ENCODE measurements at regions not wholly inside any gene's neighbourhood (a gene's known extent, or its start where the extent isn't known, plus 50 kb on each side); places are given as distances from the start of the nearest gene placed in this dataset.

GRCh38 chr1:36645867-36646266, 163.2 kb upstream of the CSF3R start:
- Mint-ChIP-seq H3K4me3 (no peak overlapping the region), H3K27me3 (peaks cover 60% of the 10 kb centered on the region), H3K36me3 (ENCODE audit: insufficient read depth) (no peaks in the 10 kb centered on the region), H3K27ac (ENCODE audit: low read depth) (no peak overlapping the region), H3K4me1 (peaks cover 7% of the 10 kb centered on the region), H3K9me3 (no peaks in the 10 kb centered on the region)
- no peak for ATAC-seq (replicated peaks; ENCODE audit: extremely low read depth, poor library complexity, severe bottlenecking)
- DNase-seq (ENCODE audit: low spot score in 2 of 2) = no peak

GRCh38 chr1:36644556-36644955, 161.8 kb upstream of the CSF3R start:
- H3K36me3 Mint-ChIP-seq (ENCODE audit: insufficient read depth) = peaks cover 2% of the 10 kb centered on the region
- no peak for ATAC-seq (replicated peaks; ENCODE audit: extremely low read depth, poor library complexity, severe bottlenecking)

GRCh38 chr1:36643371-36644270, 160.9 kb upstream of the CSF3R start:
- DNase-seq (ENCODE audit: low spot score in 2 of 2) (no peak), ATAC-seq (replicated peaks; ENCODE audit: extremely low read depth, poor library complexity, severe bottlenecking) (no peak)
- peaks cover 67% of the 10 kb centered on the region for H3K27me3 Mint-ChIP-seq
- H3K4me3 Mint-ChIP-seq = no peak overlapping the region
- H3K36me3 Mint-ChIP-seq (ENCODE audit: insufficient read depth) = peaks cover 2% of the 10 kb centered on the region
- H3K9me3 Mint-ChIP-seq = no peaks in the 10 kb centered on the region
- H3K4me1 Mint-ChIP-seq = no peaks in the 10 kb centered on the region
- H3K27ac Mint-ChIP-seq (ENCODE audit: low read depth) = no peak overlapping the region

More at GRCh38 chr1:36644556-36644955, 161.8 kb upstream of the CSF3R start:
- Mint-ChIP-seq H3K4me1 (no peaks in the 10 kb centered on the region), H3K27me3 (peaks cover 60% of the 10 kb centered on the region), H3K9me3 (no peaks in the 10 kb centered on the region), H3K4me3 (no peak overlapping the region), H3K27ac (ENCODE audit: low read depth) (no peak overlapping the region)
- DNase-seq (ENCODE audit: low spot score in 2 of 2) = no peak

GRCh38 chr1:36642802-36643201, 160.1 kb upstream of the CSF3R start:
- Mint-ChIP-seq H3K36me3 (ENCODE audit: insufficient read depth) (peaks cover 2% of the 10 kb centered on the region), H3K27ac (ENCODE audit: low read depth) (no peak overlapping the region), H3K9me3 (no peaks in the 10 kb centered on the region), H3K4me3 (no peak overlapping the region), H3K4me1 (no peaks in the 10 kb centered on the region), H3K27me3 (peaks cover 67% of the 10 kb centered on the region)
- DNase-seq (ENCODE audit: low spot score in 2 of 2) (no peak), ATAC-seq (replicated peaks; ENCODE audit: extremely low read depth, poor library complexity, severe bottlenecking) (no peak)

- Mint-ChIP-seq H3K9me3 (no peaks in the 10 kb centered on the region), H3K27ac (ENCODE audit: low read depth) (no peak overlapping the region), H3K4me1 (no peaks in the 10 kb centered on the region), H3K4me3 (no peak overlapping the region), H3K27me3 (peaks cover 62% of the 10 kb centered on the region), H3K36me3 (ENCODE audit: insufficient read depth) (peaks cover 2% of the 10 kb centered on the region)
- DNase-seq (ENCODE audit: low spot score in 2 of 2) (no peak), ATAC-seq (replicated peaks; ENCODE audit: extremely low read depth, poor library complexity, severe bottlenecking) (no peak)
Observed at GRCh38 chr1:36641776-36642175, 159.1 kb upstream of the CSF3R start.

GRCh38 chr1:36639461-36639860, 156.7 kb upstream of the CSF3R start:
- no peak for DNase-seq (ENCODE audit: low spot score in 2 of 2)
- Mint-ChIP-seq H3K36me3 (ENCODE audit: insufficient read depth) (peaks cover 2% of the 10 kb centered on the region), H3K4me1 (no peaks in the 10 kb centered on the region), H3K4me3 (no peak overlapping the region), H3K27ac (ENCODE audit: low read depth) (no peak overlapping the region), H3K27me3 (peaks cover 48% of the 10 kb centered on the region), H3K9me3 (no peaks in the 10 kb centered on the region)
- no peak for ATAC-seq (replicated peaks; ENCODE audit: extremely low read depth, poor library complexity, severe bottlenecking)

- H3K4me1 Mint-ChIP-seq = no peaks in the 10 kb centered on the region
- H3K27me3 Mint-ChIP-seq = peaks cover 42% of the 10 kb centered on the region
- H3K4me3 Mint-ChIP-seq = no peak overlapping the region
- ATAC-seq (replicated peaks; ENCODE audit: extremely low read depth, poor library complexity, severe bottlenecking) = no peak
- no peaks in the 10 kb centered on the region for H3K9me3 Mint-ChIP-seq
- DNase-seq (ENCODE audit: low spot score in 2 of 2) = no peak
- peaks cover 2% of the 10 kb centered on the region for H3K36me3 Mint-ChIP-seq (ENCODE audit: insufficient read depth)
- H3K27ac Mint-ChIP-seq (ENCODE audit: low read depth) = no peak overlapping the region
Observed at GRCh38 chr1:36638268-36638667, 155.6 kb upstream of the CSF3R start.

GRCh38 chr1:36636206-36636605, 153.5 kb upstream of the CSF3R start:
- Mint-ChIP-seq H3K4me3 (no peak overlapping the region), H3K4me1 (no peaks in the 10 kb centered on the region)

GRCh38 chr1:36635284-36635683, 152.6 kb upstream of the CSF3R start:
- no peak overlapping the region for H3K27ac Mint-ChIP-seq (ENCODE audit: low read depth)
- ATAC-seq (replicated peaks; ENCODE audit: extremely low read depth, poor library complexity, severe bottlenecking) (no peak), DNase-seq (ENCODE audit: low spot score in 2 of 2) (no peak)
- no peak overlapping the region for H3K4me3 Mint-ChIP-seq
- no peaks in the 10 kb centered on the region for H3K9me3 Mint-ChIP-seq
- H3K4me1 Mint-ChIP-seq = no peaks in the 10 kb centered on the region
- no peaks in the 10 kb centered on the region for H3K36me3 Mint-ChIP-seq (ENCODE audit: insufficient read depth)
- H3K27me3 Mint-ChIP-seq = peaks cover 36% of the 10 kb centered on the region

More at GRCh38 chr1:36636206-36636605, 153.5 kb upstream of the CSF3R start:
- no peaks in the 10 kb centered on the region for H3K9me3 Mint-ChIP-seq
- ATAC-seq (replicated peaks; ENCODE audit: extremely low read depth, poor library complexity, severe bottlenecking) = no peak
- peaks cover 2% of the 10 kb centered on the region for H3K36me3 Mint-ChIP-seq (ENCODE audit: insufficient read depth)
- no peak for DNase-seq (ENCODE audit: low spot score in 2 of 2)
- peaks cover 42% of the 10 kb centered on the region for H3K27me3 Mint-ChIP-seq
- H3K27ac Mint-ChIP-seq (ENCODE audit: low read depth) = no peak overlapping the region

GRCh38 chr1:36628804-36629203, 146.1 kb upstream of the CSF3R start:
- Mint-ChIP-seq H3K36me3 (ENCODE audit: insufficient read depth) (no peaks in the 10 kb centered on the region), H3K4me3 (no peak overlapping the region), H3K27me3 (peaks cover 22% of the 10 kb centered on the region), H3K27ac (ENCODE audit: low read depth) (no peak overlapping the region), H3K9me3 (no peaks in the 10 kb centered on the region), H3K4me1 (no peaks in the 10 kb centered on the region)
- ATAC-seq (replicated peaks; ENCODE audit: extremely low read depth, poor library complexity, severe bottlenecking) (no peak), DNase-seq (ENCODE audit: low spot score in 2 of 2) (no peak)

GRCh38 chr1:36626435-36626834, 143.7 kb upstream of the CSF3R start:
- Mint-ChIP-seq H3K4me1 (peaks cover 11% of the 10 kb centered on the region), H3K27ac (ENCODE audit: low read depth) (no peak overlapping the region), H3K9me3 (no peaks in the 10 kb centered on the region), H3K4me3 (no peak overlapping the region), H3K27me3 (peaks cover 31% of the 10 kb centered on the region), H3K36me3 (ENCODE audit: insufficient read depth) (no peaks in the 10 kb centered on the region)
- no peak for DNase-seq (ENCODE audit: low spot score in 2 of 2)
- no peak for ATAC-seq (replicated peaks; ENCODE audit: extremely low read depth, poor library complexity, severe bottlenecking)

- H3K4me3 Mint-ChIP-seq = no peak overlapping the region
- H3K27ac Mint-ChIP-seq (ENCODE audit: low read depth) = no peak overlapping the region
- DNase-seq (ENCODE audit: low spot score in 2 of 2) = no peak
- H3K4me1 Mint-ChIP-seq = peaks cover 11% of the 10 kb centered on the region
- H3K27me3 Mint-ChIP-seq = peaks cover 31% of the 10 kb centered on the region
- no peaks in the 10 kb centered on the region for H3K36me3 Mint-ChIP-seq (ENCODE audit: insufficient read depth)
- ATAC-seq (replicated peaks; ENCODE audit: extremely low read depth, poor library complexity, severe bottlenecking) = no peak
- H3K9me3 Mint-ChIP-seq = no peaks in the 10 kb centered on the region
Observed at GRCh38 chr1:36625935-36626310, 143.2 kb upstream of the CSF3R start.

- peaks cover 11% of the 10 kb centered on the region for H3K4me1 Mint-ChIP-seq
- no peaks in the 10 kb centered on the region for H3K36me3 Mint-ChIP-seq (ENCODE audit: insufficient read depth)
- DNase-seq (ENCODE audit: low spot score in 2 of 2) (no peak), ATAC-seq (replicated peaks; ENCODE audit: extremely low read depth, poor library complexity, severe bottlenecking) (no peak)
- H3K4me3 Mint-ChIP-seq = no peak overlapping the region
- no peaks in the 10 kb centered on the region for H3K9me3 Mint-ChIP-seq
- H3K27ac Mint-ChIP-seq (ENCODE audit: low read depth) = no peak overlapping the region
- peaks cover 31% of the 10 kb centered on the region for H3K27me3 Mint-ChIP-seq
Observed at GRCh38 chr1:36625253-36625934, 142.7 kb upstream of the CSF3R start.

Measured in central memory CD8-positive, alpha-beta T cell (primary cell).